ENCODE measurements at regions not wholly inside any gene's neighbourhood (a gene's known extent, or its start where the extent isn't known, plus 50 kb on each side); places are given as distances from the start of the nearest gene placed in this dataset.

- 71 to 72% (median 71%) methylated on average over 1 of the region's 1 CpG for WGBS, 3 donors
- intact Hi-C loops (cut with DNase I): no loop called here
Measured at GRCh38 chr1:223471566-223471965, 78.4 kb downstream of the CCDC185 start.

GRCh38 chr1:223472057-223472456, 78.8 kb downstream of the CCDC185 start:
- no peak overlapping the region for H3K4me3 ChIP-seq

More at GRCh38 chr1:223471566-223471965, 78.4 kb downstream of the CCDC185 start:
- Histone ChIP-seq H3K36me3 (ENCODE audit: insufficient read depth in 1 of 2, low read depth in 1 of 2) (no peaks in the 10 kb centered on the region), H3K4me1 (no peaks in the 10 kb centered on the region), H3K4me3 (no peak overlapping the region), H3K27me3 (ENCODE audit: insufficient read depth in 3 of 3, low read length in 2 of 3) (peaks cover 0 to 3% (median 3%) of the 10 kb centered on the region in 3 donors), H3K27ac (no peak overlapping the region), H3K9me3 (no peaks in the 10 kb centered on the region)
- ATAC-seq: no peak
- TF ChIP-seq, protein P1, sequence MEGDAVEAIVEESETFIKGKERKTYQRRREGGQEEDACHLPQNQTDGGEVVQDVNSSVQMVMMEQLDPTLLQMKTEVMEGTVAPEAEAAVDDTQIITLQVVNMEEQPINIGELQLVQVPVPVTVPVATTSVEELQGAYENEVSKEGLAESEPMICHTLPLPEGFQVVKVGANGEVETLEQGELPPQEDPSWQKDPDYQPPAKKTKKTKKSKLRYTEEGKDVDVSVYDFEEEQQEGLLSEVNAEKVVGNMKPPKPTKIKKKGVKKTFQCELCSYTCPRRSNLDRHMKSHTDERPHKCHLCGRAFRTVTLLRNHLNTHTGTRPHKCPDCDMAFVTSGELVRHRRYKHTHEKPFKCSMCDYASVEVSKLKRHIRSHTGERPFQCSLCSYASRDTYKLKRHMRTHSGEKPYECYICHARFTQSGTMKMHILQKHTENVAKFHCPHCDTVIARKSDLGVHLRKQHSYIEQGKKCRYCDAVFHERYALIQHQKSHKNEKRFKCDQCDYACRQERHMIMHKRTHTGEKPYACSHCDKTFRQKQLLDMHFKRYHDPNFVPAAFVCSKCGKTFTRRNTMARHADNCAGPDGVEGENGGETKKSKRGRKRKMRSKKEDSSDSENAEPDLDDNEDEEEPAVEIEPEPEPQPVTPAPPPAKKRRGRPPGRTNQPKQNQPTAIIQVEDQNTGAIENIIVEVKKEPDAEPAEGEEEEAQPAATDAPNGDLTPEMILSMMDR (IDR thresholded peaks at IDR 0.05): no peak
- no peak for DNase-seq

GRCh38 chr1:223473601-223474344, 80.6 kb downstream of the CCDC185 start:
- TF ChIP-seq, protein P1 (IDR thresholded peaks at IDR 0.05): no peak
- H3K36me3 ChIP-seq (ENCODE audit: insufficient read depth in 1 of 2, low read depth in 1 of 2): no peaks in the 10 kb centered on the region
- WGBS, 3 donors: 74 to 78% (median 77%) methylated on average over 4 of the region's 4 CpGs

More at GRCh38 chr1:223472057-223472456, 78.8 kb downstream of the CCDC185 start:
- WGBS, 3 donors: 71 to 88% (median 73%) methylated on average over 5 of the region's 5 CpGs
- Histone ChIP-seq H3K4me1 (no peaks in the 10 kb centered on the region), H3K27me3 (ENCODE audit: insufficient read depth in 3 of 3, low read length in 2 of 3) (peaks cover 0 to 3% (median 3%) of the 10 kb centered on the region in 3 donors), H3K27ac (no peak overlapping the region), H3K9me3 (no peaks in the 10 kb centered on the region), H3K36me3 (ENCODE audit: insufficient read depth in 1 of 2, low read depth in 1 of 2) (no peaks in the 10 kb centered on the region)
- ATAC-seq: no peak
- intact Hi-C loops (cut with DNase I): no loop called here
- DNase-seq: no peak
- TF ChIP-seq, protein P1 (IDR thresholded peaks at IDR 0.05): no peak

GRCh38 chr1:223474804-223475203, 81.6 kb downstream of the CCDC185 start:
- TF ChIP-seq, protein P1 (IDR thresholded peaks at IDR 0.05): no peak
- no peak for DNase-seq
- H3K36me3 ChIP-seq (ENCODE audit: insufficient read depth in 1 of 2, low read depth in 1 of 2): no peaks in the 10 kb centered on the region
- intact Hi-C loops (cut with DNase I): no loop called here
- H3K9me3 ChIP-seq: no peaks in the 10 kb centered on the region
- ATAC-seq: no peak
- H3K4me3 ChIP-seq: no peak overlapping the region
- no peaks in the 10 kb centered on the region for H3K4me1 ChIP-seq
- H3K27ac ChIP-seq: no peak overlapping the region
- H3K27me3 ChIP-seq (ENCODE audit: insufficient read depth in 3 of 3, low read length in 2 of 3): peaks cover 0 to 15% (median 5%) of the 10 kb centered on the region in 3 donors
- WGBS, 3 donors: 75 to 82% (median 76%) methylated on average over 6 of the region's 6 CpGs

More at GRCh38 chr1:223473601-223474344, 80.6 kb downstream of the CCDC185 start:
- intact Hi-C loops (cut with DNase I): no loop called here
- Histone ChIP-seq H3K4me3 (no peak overlapping the region), H3K4me1 (no peaks in the 10 kb centered on the region), H3K27ac (no peak overlapping the region), H3K9me3 (no peaks in the 10 kb centered on the region), H3K27me3 (ENCODE audit: insufficient read depth in 3 of 3, low read length in 2 of 3) (peaks cover 0 to 9% (median 5%) of the 10 kb centered on the region in 3 donors)
- DNase-seq (no peak), ATAC-seq (no peak)

All from psoas muscle (tissue), 7 donors.